IPS-15b (cell line): ENCODE measurements at regions not wholly inside any gene's neighbourhood (a gene's known extent, or its start where the extent isn't known, plus 50 kb on each side); places are given as distances from the start of the nearest gene placed in this dataset.

Experiments used
- H3K27me3 ChIP-seq: one replicate; pipeline ENCODE4 v1.6.1; 2013; ENCODE audit warnings: low read length; ENCODE audit not compliant: control insufficient read depth, insufficient read depth
- H3K36me3 ChIP-seq: one replicate; pipeline ENCODE4 v1.6.1; 2013; ENCODE audit warnings: low read length; ENCODE audit not compliant: control insufficient read depth, insufficient read depth
- H3K4me1 ChIP-seq: one replicate; pipeline ENCODE4 v1.6.1; 2013; ENCODE audit warnings: mild to moderate bottlenecking, low read length; ENCODE audit not compliant: control insufficient read depth, insufficient read depth
- H3K4me3 ChIP-seq: one replicate; pipeline ENCODE4 v1.5.1; 2013; ENCODE audit warnings: low read depth, low read length
- H3K9ac ChIP-seq: one replicate; pipeline ENCODE4 v1.6.1; 2013; ENCODE audit warnings: low read depth, mild to moderate bottlenecking, low read length
- H3K9me3 ChIP-seq: one replicate; pipeline ENCODE4 v1.6.1; 2013; ENCODE audit warnings: mild to moderate bottlenecking, low read length; ENCODE audit not compliant: control insufficient read depth, insufficient read depth

- Histone ChIP-seq H3K27me3 (no peaks in the 10 kb centered on the region), H3K9me3 (no peaks in the 10 kb centered on the region), H3K4me1 (peaks cover 12% of the 10 kb centered on the region), H3K4me3 (no peak overlapping the region), H3K36me3 (no peaks in the 10 kb centered on the region), H3K9ac (no peak overlapping the region)
These were observed 212.3 kb upstream of the TMEM161B start for GRCh38 chr5:88480801-88481499.

- Histone ChIP-seq H3K9me3 (no peaks in the 10 kb centered on the region), H3K4me3 (no peak overlapping the region), H3K4me1 (peaks cover 12% of the 10 kb centered on the region), H3K9ac (no peak overlapping the region), H3K27me3 (no peaks in the 10 kb centered on the region), H3K36me3 (no peaks in the 10 kb centered on the region)
These were observed 211.6 kb upstream of the TMEM161B start for GRCh38 chr5:88480245-88480644.

GRCh38 chr5:88474574-88474973 lies 205.9 kb upstream of the TMEM161B start:
- no peaks in the 10 kb centered on the region for H3K27me3 ChIP-seq
- H3K9me3 ChIP-seq, result no peaks in the 10 kb centered on the region
- H3K9ac ChIP-seq, result no peak overlapping the region
- H3K36me3 ChIP-seq, result no peaks in the 10 kb centered on the region
- H3K4me3 ChIP-seq, result no peak overlapping the region
- no peaks in the 10 kb centered on the region for H3K4me1 ChIP-seq

- Histone ChIP-seq H3K4me1 (no peaks in the 10 kb centered on the region), H3K9me3 (no peaks in the 10 kb centered on the region), H3K9ac (no peak overlapping the region), H3K36me3 (no peaks in the 10 kb centered on the region), H3K4me3 (no peak overlapping the region), H3K27me3 (no peaks in the 10 kb centered on the region)
These were observed 202.1 kb upstream of the TMEM161B start for GRCh38 chr5:88470745-88471144.

- Histone ChIP-seq H3K4me3 (no peak overlapping the region), H3K36me3 (no peaks in the 10 kb centered on the region), H3K4me1 (no peaks in the 10 kb centered on the region), H3K27me3 (no peaks in the 10 kb centered on the region), H3K9ac (no peak overlapping the region), H3K9me3 (no peaks in the 10 kb centered on the region)
These were observed 191.3 kb upstream of the TMEM161B start for GRCh38 chr5:88459971-88460370.

GRCh38 chr5:88452820-88453219 lies 184.2 kb upstream of the TMEM161B start:
- Histone ChIP-seq H3K9ac (no peak overlapping the region), H3K27me3 (no peaks in the 10 kb centered on the region), H3K36me3 (no peaks in the 10 kb centered on the region), H3K4me3 (no peak overlapping the region), H3K9me3 (no peaks in the 10 kb centered on the region), H3K4me1 (no peaks in the 10 kb centered on the region)

- Histone ChIP-seq H3K4me1 (no peaks in the 10 kb centered on the region), H3K9ac (no peak overlapping the region), H3K4me3 (no peak overlapping the region), H3K9me3 (no peaks in the 10 kb centered on the region), H3K27me3 (no peaks in the 10 kb centered on the region), H3K36me3 (no peaks in the 10 kb centered on the region)
These were observed 181.6 kb upstream of the TMEM161B start for GRCh38 chr5:88450239-88450638.

GRCh38 chr5:88438006-88438405 lies 169.4 kb upstream of the TMEM161B start:
- H3K9me3 ChIP-seq, result no peaks in the 10 kb centered on the region
- H3K4me1 ChIP-seq, result peaks cover 6% of the 10 kb centered on the region
- H3K9ac ChIP-seq, result no peak overlapping the region
- no peaks in the 10 kb centered on the region for H3K36me3 ChIP-seq
- no peak overlapping the region for H3K4me3 ChIP-seq
- H3K27me3 ChIP-seq, result no peaks in the 10 kb centered on the region

- Histone ChIP-seq H3K36me3 (no peaks in the 10 kb centered on the region), H3K4me1 (peaks cover 6% of the 10 kb centered on the region), H3K27me3 (no peaks in the 10 kb centered on the region), H3K4me3 (no peak overlapping the region), H3K9me3 (no peaks in the 10 kb centered on the region), H3K9ac (no peak overlapping the region)
These were observed 167.6 kb upstream of the TMEM161B start for GRCh38 chr5:88436290-88436689.

GRCh38 chr5:88428633-88429032 lies 160.0 kb upstream of the TMEM161B start:
- Histone ChIP-seq H3K36me3 (no peaks in the 10 kb centered on the region), H3K27me3 (no peaks in the 10 kb centered on the region)

GRCh38 chr5:88426441-88426840 lies 157.8 kb upstream of the TMEM161B start:
- no peaks in the 10 kb centered on the region for H3K27me3 ChIP-seq
- H3K36me3 ChIP-seq, result no peaks in the 10 kb centered on the region
- H3K9ac ChIP-seq, result no peak overlapping the region
- H3K4me3 ChIP-seq, result no peak overlapping the region
- no peaks in the 10 kb centered on the region for H3K9me3 ChIP-seq
- no peaks in the 10 kb centered on the region for H3K4me1 ChIP-seq

More at GRCh38 chr5:88428633-88429032, 160.0 kb upstream of the TMEM161B start:
- Histone ChIP-seq H3K9me3 (no peaks in the 10 kb centered on the region), H3K4me3 (no peak overlapping the region), H3K9ac (no peak overlapping the region), H3K4me1 (no peaks in the 10 kb centered on the region)

GRCh38 chr5:88425124-88425523 lies 156.5 kb upstream of the TMEM161B start:
- Histone ChIP-seq H3K4me1 (no peaks in the 10 kb centered on the region), H3K9me3 (no peaks in the 10 kb centered on the region), H3K9ac (no peak overlapping the region), H3K36me3 (no peaks in the 10 kb centered on the region), H3K27me3 (no peaks in the 10 kb centered on the region), H3K4me3 (no peak overlapping the region)
